ENCODE measurements at regions not wholly inside any gene's neighbourhood (a gene's known extent, or its start where the extent isn't known, plus 50 kb on each side); places are given as distances from the start of the nearest gene placed in this dataset.
"Not testable (repeated sequence)": the region's sequence is repeated elsewhere in the genome, so short reads cannot be mapped to it uniquely, and the experiment has no call there.

DNA sequence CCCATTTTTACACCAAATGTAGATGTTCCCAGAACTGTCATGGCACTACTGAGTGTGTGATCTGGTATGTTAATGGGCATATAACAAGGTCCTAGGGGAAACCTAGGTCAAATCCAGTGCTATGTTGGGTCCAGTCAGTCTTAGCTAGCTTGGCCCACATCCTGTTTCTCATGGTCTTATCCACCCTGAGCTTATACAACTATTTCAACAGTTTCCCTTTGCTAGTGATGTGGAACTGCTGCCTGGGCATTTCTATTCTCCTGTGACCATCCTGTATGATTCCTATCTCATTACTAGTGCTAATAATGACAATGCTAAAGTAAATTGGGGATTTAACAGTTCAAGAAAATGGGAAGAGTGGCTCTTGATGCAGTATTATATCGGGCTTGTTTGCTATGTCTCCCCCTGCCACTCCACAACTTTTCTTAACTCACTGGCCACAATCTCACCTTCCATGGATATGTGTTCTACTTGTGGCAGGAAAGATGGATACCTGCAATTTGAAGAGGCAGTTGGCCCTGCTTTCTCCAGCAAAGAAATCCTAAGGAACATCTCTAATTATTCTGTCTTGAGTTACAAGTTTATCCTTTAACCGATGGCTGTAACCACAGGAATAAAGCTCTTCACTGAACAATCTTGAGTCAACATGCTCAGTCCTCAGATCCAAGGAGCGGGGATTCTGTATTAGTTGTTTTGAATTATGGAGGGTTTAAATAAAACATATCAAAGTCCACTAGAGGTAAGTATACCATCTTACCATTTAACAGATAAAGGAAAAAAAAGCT is 707.8 kb downstream of the XPNPEP1 start:
- DNase-seq (ENCODE audit: low read depth, low spot score): no peak
- in situ Hi-C loops (cut with HindIII; ENCODE audit: low pct_unique_long_range_greater_than_20kb, low sequenced_read_pairs): no loop called here

DNA sequence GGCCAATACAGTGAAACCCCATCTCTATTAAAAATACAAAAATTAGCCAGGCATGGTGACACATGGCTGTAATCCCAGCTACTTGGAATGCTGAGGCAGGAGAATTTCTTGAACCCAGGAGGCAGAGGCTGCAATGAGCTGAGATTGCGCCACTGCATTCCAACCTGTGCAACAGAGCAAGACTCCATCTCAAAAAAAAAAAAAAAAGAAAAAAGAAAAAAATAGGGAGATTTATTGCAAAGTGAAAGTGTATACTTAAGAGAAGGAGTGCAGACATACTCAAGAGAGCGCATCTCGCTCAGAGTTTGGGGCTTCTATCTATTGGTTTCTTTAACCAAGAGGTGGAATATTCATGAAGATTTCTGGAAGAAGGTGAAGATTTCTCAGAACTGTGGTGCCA is 708.4 kb downstream of the XPNPEP1 start:
- in situ Hi-C loops (cut with HindIII; ENCODE audit: low pct_unique_long_range_greater_than_20kb, low sequenced_read_pairs); DNase-seq (ENCODE audit: low read depth, low spot score): not testable (repeated sequence)

DNA sequence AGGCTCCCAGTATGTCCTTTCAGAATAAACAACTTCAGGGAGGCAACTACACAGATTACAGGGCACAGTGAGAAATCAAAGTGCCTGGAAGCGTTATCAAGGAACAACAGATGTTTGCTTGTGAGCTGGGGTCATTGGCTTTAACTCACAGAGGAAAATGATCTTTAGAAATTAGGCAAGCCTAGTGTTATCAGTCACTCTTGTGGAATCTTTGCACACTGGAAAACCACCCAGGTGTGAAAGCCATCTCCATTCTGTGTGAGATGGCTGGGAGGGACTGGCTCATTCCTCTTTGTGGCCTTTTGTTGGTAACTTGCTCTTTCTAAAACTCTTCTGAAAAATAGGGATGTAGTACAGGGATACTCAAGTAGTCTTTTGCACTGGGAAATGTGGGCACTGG is 716.0 kb downstream of the XPNPEP1 start:
- DNase-seq (ENCODE audit: low read depth, low spot score): no peak
- in situ Hi-C loops (cut with HindIII; ENCODE audit: low pct_unique_long_range_greater_than_20kb, low sequenced_read_pairs): no loop called here

DNA sequence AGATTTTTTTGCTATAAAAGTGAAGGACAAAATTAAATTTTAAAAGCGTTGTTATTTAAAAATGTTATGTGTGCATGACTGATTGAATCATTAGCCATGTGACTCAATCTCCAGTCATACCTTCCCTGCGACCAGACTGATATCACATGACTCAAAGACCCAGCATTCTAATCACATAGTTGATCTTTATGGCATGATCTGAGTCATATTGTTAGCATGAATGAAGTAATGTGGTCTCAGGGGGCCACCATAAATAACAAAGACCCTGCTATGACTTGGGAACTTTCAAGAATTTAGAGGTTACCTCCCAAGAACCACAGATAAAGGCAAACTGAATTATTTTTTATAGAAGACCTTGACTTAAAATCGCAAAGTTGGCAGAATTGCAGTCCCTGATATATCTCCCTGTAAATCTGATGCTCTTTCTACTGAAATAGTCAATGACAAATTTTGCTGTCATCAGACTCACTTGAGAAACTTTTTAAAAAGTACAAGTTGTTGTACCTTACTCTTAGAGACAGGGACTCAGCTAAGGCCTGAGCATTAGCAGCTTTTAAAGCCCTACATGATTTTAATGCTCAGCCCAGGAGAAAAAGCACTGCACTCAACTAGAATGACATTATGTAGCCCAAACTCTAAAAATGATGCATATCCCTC is 717.3 kb downstream of the XPNPEP1 start:
- in situ Hi-C loops (cut with HindIII; ENCODE audit: low pct_unique_long_range_greater_than_20kb, low sequenced_read_pairs): no loop called here
- DNase-seq (ENCODE audit: low read depth, low spot score): peak; percentile 63

DNA sequence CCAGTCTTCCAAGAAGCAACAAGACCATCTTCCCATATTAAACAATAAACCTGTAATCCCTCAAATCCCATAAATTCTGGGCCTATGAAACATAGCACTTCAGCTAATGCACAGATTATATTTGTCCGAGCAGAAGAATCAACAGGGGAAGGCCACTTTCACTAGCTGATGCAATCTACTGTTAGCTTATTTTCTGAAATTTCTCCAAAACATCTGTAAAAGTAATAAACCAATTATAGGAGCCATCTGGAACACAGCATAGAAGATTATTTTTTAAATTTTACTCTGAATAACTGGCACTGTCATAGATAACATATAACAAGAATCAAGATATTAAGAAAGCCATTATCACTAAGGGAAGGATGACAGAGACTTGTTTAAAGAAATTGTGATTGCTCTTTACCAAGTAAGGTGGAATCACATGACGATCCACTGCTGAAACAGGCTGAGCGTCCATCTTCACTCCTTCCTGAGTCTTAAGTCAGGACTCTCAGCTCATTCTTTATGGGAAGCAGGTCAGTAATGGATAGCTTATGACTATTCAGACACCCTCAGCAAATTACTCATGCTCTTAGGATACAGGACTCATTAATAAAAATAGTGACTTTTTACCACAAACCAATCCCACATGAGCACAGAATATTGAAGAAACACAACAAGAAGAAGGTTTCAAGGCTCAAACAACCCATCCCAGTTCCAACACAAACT is 719.5 kb downstream of the XPNPEP1 start:
- DNase-seq (ENCODE audit: low read depth, low spot score): no peak
- in situ Hi-C loops (cut with HindIII; ENCODE audit: low pct_unique_long_range_greater_than_20kb, low sequenced_read_pairs): no loop called here

DNA sequence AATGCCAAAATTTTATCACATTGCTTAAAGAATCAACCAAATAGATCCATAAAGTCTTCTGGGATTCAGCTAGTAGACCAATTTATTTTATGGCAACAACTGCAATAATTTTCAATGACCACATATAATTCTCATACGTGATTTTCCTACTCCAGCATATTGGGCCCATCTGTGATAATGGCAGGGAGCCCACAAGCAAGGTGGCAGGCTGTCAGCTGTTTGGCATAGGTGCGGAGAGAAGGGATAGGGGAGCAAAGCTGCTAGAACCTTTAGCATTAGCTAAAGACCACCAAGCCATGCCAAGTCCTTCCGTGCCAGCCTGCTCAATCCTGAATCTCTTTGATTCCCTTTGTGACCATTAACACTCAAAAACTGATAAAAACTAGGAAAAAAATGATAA is 721.2 kb downstream of the XPNPEP1 start:
- no peak for DNase-seq (ENCODE audit: low read depth, low spot score)

DNA sequence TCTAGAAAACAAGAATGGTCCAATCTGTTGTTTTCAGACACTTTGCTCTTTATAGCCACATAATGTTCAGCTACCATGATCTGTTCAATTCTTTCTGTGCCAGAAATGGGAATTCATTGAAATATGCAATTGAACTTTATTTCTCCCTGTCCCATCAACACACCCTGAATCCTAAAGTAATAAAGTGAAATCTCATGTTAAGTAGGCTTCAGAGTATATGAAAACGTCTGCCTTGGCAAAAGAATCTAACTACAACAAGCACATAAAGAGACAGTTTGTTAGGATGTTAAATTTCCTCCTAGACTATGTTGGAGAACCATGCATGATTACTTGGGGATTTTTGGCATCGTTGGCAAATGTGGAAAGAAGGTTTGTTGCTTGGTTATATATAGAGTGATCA is 722.7 kb downstream of the XPNPEP1 start:
- in situ Hi-C loops (cut with HindIII; ENCODE audit: low pct_unique_long_range_greater_than_20kb, low sequenced_read_pairs): no loop called here
- no peak for DNase-seq (ENCODE audit: low read depth, low spot score)

More for the DNA sequence above, 721.2 kb downstream of the XPNPEP1 start:
- in situ Hi-C loops (cut with HindIII; ENCODE audit: low pct_unique_long_range_greater_than_20kb, low sequenced_read_pairs): no loop called here

DNA sequence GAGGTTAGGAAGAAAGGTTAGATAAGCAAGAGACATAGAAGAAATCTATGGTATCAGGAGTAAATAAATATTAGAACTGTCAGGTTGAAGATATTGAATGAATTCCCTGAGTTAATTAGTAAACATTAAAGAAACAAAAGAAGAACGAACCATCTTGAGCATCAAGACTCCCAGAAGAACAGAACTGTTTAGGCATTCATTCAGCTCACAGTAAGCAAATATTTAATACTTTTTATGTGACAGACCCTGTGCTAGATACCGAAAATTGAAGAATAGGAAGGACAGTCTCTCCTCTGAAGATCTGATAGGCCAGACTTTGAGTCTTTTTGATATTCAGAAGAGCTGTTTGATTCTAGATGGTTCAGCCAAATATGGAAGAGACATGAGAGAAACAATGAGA is 731.5 kb downstream of the XPNPEP1 start:
- DNase-seq (ENCODE audit: low read depth, low spot score): no peak
- in situ Hi-C loops (cut with HindIII; ENCODE audit: low pct_unique_long_range_greater_than_20kb, low sequenced_read_pairs): no loop called here

DNA sequence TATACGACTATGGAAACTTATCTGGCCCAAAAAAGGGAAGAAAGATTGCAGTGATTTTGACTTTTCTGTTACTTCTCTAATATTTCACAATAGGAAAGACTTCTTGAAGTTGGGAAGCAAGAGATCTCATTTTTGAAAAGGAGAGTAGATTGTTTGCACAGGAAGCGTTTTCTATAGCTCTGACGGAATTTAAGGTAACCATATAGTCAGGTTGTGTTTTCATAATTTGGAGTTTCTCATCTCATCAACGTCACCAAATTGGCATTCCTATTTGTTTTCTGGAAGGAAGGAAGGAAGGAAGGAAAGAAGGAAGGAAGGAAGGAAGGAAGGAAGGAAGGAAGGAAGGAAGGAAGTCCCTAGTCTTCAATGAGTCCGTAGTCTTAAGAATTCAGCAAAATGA is 732.0 kb downstream of the XPNPEP1 start:
- no peak for DNase-seq (ENCODE audit: low read depth, low spot score)
- in situ Hi-C loops (cut with HindIII; ENCODE audit: low pct_unique_long_range_greater_than_20kb, low sequenced_read_pairs): no loop called here

DNA sequence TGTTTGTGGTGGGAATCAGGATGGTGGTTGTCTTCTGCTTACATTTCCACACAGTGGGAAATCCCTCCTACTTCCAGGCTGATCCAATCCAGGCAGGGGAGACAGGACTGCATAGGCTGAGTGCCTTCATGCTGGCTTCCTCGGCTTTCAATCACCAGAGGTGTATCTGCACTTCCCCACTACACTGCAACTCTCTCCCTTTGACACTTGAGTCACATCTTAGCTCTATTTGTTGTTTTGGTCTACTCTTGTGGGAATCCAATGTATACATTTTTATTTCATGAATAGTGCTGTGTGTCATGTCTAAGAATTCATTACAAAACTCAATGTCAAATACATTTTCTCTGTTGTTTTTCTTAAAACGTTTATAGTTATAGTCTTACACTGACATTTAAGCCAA is 735.6 kb downstream of the XPNPEP1 start:
- DNase-seq (ENCODE audit: low read depth, low spot score): no peak
- in situ Hi-C loops (cut with HindIII; ENCODE audit: low pct_unique_long_range_greater_than_20kb, low sequenced_read_pairs): no loop called here

DNA sequence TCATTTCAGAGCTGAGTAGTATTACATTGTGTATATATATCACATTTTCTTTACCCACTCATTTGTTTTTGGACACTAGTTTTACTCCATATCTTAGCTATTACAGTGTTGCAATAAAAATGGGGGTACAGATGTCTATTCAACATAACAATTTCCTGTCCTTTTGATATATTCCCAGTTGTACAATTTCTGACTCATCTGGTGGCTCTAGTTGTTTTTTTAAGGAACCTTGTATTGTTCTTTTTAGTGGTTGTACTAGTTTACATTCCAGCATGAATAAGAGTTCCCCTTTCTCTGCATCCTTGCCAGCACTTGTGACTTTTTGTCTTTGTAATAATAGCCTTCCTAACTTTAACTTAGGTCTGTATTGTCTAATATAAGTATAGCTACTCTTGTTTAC is 739.9 kb downstream of the XPNPEP1 start:
- in situ Hi-C loops (cut with HindIII; ENCODE audit: low pct_unique_long_range_greater_than_20kb, low sequenced_read_pairs): no loop called here

DNA sequence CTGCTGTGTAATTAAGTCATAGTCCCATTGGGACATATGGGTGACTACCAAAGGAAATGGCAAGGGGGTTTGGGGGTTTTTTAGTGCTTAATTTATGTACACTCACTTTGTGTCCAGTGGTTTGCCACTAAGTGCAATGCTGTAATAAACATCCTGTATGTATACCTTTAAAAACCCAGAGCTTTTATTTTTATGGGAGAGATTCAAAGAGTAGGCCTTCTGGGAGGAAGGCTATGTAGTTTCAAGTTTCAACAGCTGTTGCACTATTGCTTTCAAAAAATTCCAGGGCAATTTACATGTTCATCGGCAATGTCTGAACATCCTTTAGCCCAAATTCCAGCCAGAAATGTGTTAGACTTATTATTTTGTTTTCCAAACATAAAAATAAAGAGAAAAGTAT is 744.7 kb downstream of the XPNPEP1 start:
- DNase-seq (ENCODE audit: low read depth, low spot score): no peak
- in situ Hi-C loops (cut with HindIII; ENCODE audit: low pct_unique_long_range_greater_than_20kb, low sequenced_read_pairs): no loop called here

More for the DNA sequence above, 739.9 kb downstream of the XPNPEP1 start:
- DNase-seq (ENCODE audit: low read depth, low spot score): no peak

DNA sequence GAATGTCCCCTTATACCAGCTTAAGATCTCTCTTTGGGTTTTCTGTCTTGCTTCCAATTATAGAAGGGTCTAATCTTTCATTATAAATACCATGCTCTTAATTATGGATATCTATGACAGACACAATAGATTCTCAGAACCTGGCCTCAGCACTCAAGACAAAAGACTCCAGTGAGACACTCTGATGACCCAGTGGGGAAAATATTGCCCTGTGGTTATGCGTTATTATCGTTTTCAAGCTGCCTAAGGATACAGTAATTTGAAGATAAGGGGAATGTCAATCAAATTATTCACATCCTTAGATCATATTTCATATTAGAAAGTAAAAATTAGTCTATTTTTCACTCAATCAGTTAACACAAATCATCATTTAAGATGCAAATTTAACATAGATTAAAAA is 748.8 kb downstream of the XPNPEP1 start:
- in situ Hi-C loops (cut with HindIII; ENCODE audit: low pct_unique_long_range_greater_than_20kb, low sequenced_read_pairs): no loop called here
- DNase-seq (ENCODE audit: low read depth, low spot score): no peak

DNA sequence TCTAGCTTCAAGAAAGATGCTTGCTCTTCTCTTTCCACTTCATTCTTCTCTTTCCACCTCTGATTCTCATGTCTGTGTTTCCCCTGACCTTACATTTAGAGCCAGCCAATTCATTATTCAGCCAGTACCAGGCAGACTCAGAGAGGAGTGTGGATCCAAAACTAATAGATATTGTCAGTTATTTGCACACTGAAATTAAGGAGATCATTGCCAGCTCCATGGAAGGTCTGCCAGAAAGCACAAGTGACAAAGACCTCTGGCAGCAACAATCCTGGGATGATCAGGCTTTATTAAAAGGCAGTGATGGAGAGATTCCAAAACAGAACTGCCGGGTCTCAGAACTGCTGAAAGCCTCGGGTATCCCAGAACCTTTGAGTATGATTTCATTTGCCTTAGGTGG is 749.4 kb downstream of the XPNPEP1 start:
- no peak for DNase-seq (ENCODE audit: low read depth, low spot score)
- in situ Hi-C loops (cut with HindIII; ENCODE audit: low pct_unique_long_range_greater_than_20kb, low sequenced_read_pairs): no loop called here

DNA sequence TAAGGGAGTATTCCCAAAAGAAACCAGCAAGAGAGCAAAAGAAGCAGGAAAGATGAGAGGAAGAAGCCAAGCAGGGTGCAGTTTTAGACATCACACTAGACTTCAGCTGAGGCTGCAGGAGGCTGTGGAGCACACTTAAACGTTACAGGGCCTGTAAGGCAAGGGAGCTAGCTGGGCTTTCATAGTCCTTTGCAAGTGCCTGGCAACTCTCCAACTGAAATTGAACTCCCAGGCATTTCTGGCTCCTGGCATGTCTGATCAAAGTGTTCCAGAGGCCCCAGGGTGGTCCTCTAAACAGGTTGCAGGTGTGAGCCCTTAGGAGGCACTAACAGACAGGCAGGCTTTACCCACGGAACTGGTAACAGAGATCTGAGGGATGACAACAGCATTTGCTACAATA is 750.2 kb downstream of the XPNPEP1 start:
- in situ Hi-C loops (cut with HindIII; ENCODE audit: low pct_unique_long_range_greater_than_20kb, low sequenced_read_pairs): no loop called here
- no peak for DNase-seq (ENCODE audit: low read depth, low spot score)

DNA sequence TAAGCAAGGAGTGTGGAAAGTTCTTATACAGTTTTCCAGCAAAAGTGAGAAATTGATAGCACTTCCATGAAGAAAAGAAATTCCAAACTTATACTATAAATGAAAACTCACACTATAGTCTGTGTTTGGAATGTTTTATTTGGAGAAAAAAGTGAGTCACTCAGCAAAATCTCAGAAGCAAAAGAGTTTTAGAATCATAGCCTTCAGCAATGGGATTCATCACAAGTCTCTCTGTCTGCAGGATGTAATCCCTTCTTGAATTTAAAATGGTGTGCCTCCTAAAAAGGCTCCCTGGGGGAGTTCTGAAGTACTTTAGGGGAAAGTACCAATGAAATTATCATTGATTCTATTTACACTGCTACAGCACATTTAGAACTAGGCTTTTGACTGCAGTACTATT is 756.4 kb downstream of the XPNPEP1 start:
- DNase-seq (ENCODE audit: low read depth, low spot score): no peak
- in situ Hi-C loops (cut with HindIII; ENCODE audit: low pct_unique_long_range_greater_than_20kb, low sequenced_read_pairs): no loop called here

DNA sequence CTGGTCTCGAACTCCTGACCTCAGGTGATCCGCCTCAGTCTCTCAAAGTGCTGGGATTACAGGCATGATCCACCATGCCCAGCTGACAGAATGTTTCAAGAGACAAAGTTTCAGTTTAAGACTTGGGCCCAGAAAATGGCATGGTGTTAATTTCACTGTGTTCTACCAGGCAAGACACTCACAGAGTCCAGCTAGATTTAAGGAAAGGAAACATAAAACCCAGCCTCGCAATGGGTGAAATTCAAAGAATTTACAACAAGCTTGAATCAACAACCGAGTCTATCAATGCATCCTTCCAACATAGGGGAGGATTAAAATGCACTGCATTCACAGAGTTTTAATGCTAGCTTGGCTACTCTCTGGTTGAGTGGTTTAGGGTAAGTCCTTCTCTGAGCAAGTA is 764.0 kb downstream of the XPNPEP1 start:
- in situ Hi-C loops (cut with HindIII; ENCODE audit: low pct_unique_long_range_greater_than_20kb, low sequenced_read_pairs): no loop called here
- no peak for DNase-seq (ENCODE audit: low read depth, low spot score)

DNA sequence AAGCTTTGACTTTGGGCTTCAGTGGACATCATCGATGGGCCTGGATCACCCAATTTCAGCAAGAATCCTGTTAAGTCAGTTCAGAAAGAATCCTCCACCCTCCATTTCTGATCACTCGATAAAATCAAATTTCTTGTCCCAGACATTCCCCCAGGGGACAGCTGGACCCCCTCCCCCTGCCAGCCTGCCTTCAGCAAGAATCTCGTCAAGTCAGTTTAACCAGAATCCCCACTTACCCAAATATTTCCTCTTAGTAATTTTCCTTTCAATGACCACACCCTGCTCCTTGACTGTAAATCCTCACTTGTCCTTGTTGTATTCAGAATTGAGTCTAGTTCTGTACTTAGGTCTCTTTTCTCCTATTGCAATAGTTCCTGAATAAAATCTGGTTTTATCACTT is 766.9 kb downstream of the XPNPEP1 start:
- in situ Hi-C loops (cut with HindIII; ENCODE audit: low pct_unique_long_range_greater_than_20kb, low sequenced_read_pairs): no loop called here

More for the DNA sequence above, 766.9 kb downstream of the XPNPEP1 start:
- no peak for DNase-seq (ENCODE audit: low read depth, low spot score)
